Suprapubic skin (tissue), 3 donors: ENCODE measurements at regions not wholly inside any gene's neighbourhood (a gene's known extent, or its start where the extent isn't known, plus 50 kb on each side); places are given as distances from the start of the nearest gene placed in this dataset.

Source experiments
- EP300 ChIP-seq: sonication (generic); formaldehyde crosslinking; IDR thresholded peaks from one replicate; pipeline ENCODE4 v1.6.1; 2017; ENCODE audit warnings: antibody characterized with exemption
- TF ChIP-seq, protein P1 (sequence below), 2 donors: fragments of 200-600 bp in 1 of 2; fragments of 450-650 bp in 1 of 2; sonication (generic) in 1 of 2; IDR thresholded peaks; one replicate each; pipeline ENCODE4 v1.5.1; 2016 to 2019; ENCODE audit warnings: antibody characterized with exemption in 2 of 2, mild to moderate bottlenecking in 1 of 2, moderate library complexity in 1 of 2

DNA sequence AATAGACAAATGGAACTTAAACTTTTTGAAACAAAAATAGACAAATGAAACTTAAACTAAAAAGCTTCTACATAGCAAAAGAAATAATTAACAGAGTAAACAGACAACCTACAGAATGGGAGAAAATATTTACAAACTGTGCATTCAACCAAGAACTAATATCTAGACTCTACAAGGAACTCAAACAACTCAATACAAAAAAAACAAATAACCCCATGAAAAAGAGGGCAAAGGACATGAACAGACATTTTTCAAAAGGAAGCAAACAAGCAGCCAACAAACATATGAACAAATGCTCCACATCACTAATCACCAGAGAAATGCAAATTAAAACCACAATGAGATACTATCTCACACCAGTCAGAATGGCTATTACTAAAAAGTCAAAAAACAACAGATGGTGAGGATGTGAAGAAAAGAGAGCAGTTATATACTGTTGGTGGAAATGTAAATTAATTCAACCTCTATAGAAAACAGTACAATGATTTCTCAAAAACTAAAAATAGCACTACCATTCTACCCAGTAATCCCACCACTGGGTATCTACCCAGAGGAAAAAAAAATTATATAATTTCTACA is 170.8 kb upstream of the RGMB start:
- no peak for TF ChIP-seq EP300
- TF ChIP-seq, protein P1, sequence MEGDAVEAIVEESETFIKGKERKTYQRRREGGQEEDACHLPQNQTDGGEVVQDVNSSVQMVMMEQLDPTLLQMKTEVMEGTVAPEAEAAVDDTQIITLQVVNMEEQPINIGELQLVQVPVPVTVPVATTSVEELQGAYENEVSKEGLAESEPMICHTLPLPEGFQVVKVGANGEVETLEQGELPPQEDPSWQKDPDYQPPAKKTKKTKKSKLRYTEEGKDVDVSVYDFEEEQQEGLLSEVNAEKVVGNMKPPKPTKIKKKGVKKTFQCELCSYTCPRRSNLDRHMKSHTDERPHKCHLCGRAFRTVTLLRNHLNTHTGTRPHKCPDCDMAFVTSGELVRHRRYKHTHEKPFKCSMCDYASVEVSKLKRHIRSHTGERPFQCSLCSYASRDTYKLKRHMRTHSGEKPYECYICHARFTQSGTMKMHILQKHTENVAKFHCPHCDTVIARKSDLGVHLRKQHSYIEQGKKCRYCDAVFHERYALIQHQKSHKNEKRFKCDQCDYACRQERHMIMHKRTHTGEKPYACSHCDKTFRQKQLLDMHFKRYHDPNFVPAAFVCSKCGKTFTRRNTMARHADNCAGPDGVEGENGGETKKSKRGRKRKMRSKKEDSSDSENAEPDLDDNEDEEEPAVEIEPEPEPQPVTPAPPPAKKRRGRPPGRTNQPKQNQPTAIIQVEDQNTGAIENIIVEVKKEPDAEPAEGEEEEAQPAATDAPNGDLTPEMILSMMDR (IDR thresholded peaks at IDR 0.05) = no peak
